NCI-H82 treated with DMSO at 0.1 percent for 48 hours (cell line): ENCODE measurements at regions not wholly inside any gene's neighbourhood (a gene's known extent, or its start where the extent isn't known, plus 50 kb on each side); places are given as distances from the start of the nearest gene placed in this dataset.

ENCODE experiments used
- DNase-seq: peaks from one replicate; lab custom pipeline; 2025; ENCODE audit not compliant: unreplicated experiment; lab: John Stamatoyannopoulos, UW

DNA sequence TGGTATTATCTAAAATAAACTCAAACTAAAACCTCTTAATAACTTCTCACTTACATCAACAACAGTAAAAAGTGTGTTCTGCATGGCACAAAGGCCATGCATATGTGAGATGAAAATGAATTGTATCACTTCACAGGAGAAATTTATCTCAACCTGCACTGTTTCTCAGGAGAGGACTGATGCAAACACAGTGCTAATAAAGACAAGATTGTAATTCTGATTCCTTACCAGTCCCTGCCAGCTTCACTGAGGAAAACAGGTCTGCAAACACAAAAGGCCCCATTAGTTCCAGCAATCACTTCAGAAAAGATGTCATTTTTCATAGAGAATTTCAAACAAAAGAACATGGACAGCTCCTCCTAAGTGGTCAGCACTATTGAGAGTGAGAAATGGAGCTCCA lies 117.3 kb upstream of the PDE4D start:
- no peak for DNase-seq

DNA sequence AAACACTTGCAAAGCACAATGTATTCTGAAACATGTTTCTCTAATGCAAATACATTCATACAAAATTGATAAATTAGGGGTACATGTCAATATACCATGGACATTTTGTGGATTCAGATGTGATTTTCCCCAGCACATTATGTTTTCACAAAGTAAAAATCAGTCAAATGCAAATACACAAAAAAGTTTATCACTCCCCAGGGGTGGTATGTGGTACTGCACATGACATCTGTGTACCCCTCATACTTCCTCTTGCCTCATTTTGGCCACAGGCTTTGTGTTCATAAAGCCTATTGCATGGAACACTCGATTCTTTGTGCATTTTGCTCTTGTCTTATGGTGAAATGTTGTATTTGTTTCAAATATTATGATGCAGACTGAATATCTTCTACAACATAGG lies 116.8 kb upstream of the PDE4D start:
- no peak for DNase-seq

DNA sequence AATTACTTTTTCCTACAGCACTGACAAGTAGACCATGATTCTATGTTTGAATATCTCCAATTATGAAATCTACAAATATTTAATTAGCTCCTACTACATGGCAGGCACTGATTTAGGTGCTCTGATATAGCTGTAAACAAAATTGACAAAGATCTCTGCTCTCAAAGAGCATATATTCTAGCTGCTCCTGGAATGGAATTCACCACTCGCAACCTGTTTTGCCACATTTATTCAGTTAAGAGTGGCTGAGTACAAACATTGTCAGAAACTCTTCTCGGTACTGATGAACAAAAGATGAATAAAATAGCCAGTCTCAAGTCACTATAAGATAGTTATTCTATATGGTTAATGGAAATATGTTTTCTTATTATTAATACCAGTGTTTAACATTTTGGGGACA lies 114.2 kb upstream of the PDE4D start:
- no peak for DNase-seq

DNA sequence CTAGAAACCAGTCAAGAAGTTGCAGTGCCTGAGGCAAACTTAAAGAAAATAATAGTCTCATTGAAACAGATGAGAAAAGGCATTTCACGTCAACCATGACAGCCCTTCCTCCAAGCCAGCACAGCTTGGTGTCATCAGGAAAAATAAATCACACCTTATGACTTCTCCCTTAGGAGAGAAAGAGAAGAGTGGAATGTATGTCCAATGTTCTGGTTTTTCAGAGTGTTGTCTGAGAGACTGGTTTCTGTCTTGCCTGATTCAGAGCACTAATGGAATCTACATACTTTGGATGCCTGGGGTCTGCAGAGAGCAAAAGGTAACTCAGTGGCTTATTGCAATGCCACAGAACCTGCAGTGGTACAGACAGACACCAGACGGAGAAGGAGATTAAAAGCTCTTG lies 105.5 kb upstream of the PDE4D start:
- no peak for DNase-seq

DNA sequence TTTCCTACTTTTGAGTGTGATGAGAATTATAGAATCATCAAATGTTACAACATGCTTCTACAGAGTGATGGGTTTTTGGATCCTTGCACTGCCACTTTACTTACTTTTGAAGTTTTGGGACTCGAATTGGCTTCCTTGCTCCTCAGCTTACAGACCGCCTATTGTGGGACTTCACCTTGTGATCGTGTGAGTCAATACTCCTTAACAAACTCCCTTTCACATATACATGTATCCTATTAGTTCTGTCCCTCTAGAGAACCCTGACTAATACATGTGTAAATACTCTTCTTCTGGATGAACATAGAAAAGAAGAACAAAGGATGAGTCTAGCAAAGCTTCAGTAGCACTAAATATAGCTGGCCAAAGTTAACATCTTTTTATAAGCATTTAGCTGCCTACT lies 98.7 kb upstream of the PDE4D start:
- DNase-seq, result no peak

DNA sequence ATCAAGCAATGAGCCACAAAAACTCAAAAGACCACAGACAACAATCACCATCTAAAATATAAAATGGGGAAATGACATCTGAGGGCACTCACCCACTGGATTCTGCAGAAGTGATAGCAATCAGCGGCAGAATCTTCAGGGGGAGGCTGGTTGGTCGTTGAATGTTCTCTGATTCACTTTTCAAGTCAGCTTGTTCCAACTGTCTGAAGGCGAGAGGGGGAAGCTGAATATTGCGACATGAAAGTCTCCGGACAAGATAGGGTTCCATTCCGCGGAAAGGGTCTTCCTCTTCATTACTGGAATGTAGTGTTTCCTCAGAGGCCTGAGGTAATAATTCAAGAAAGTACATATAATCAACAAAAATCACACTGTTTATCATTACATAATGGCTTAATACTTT lies 94.9 kb upstream of the PDE4D start:
- no peak for DNase-seq

DNA sequence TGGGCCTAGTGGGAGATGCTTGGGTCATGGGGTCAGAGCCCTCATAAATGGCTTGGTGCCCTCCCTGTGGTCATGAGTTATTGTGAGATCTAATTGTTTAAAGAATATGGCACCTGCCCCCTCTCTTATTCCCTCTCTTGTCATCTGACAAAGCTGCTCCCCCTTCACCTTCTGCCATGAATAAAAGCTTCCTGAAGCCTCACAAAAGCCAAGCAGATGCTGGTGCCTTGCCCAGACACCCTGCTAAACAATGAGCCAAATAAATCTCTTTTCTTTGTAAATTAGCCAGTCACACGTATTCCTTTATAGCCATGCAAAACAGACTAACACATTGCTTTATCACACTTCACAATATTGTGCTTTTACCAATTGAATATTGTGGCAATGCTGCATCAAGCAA lies 82.8 kb upstream of the PDE4D start:
- no peak for DNase-seq

DNA sequence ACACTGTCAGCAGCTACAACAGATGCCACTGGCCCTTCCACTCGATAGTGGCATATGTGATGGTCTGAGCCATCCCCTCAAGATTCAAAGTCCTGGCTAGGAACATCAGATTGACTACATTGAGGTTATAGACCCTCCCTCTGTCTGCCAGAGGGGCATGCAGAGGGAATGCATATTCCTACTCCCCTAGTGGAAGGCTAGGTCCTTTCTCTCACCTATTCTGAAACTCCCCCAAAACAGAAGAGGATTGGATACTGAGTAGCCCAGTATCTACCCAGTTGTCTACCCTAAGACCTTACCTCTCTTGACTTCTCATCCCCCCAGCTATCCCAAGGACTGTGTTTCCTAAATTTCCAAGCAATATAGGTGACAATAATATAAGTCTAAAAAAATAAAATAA lies 78.5 kb upstream of the PDE4D start:
- DNase-seq, result no peak

DNA sequence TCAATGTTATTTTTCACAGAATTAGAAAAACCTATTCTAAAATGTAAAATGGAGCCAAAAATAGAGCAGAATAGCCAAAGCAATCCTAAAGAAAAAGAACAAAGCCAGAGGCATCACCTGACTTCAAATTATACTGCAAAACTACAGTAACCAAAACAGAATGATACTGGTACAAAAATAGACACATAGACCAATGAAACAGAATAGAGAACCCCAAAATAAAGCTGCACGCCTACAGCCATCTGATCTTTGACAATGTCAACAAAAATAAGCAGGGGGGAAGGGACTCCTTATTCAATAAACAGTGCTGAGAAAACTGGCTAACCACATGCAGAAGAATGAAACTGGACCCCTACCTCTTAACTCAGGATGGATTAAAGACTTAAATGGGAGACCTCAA lies 65.8 kb upstream of the PDE4D start:
- no peak for DNase-seq

DNA sequence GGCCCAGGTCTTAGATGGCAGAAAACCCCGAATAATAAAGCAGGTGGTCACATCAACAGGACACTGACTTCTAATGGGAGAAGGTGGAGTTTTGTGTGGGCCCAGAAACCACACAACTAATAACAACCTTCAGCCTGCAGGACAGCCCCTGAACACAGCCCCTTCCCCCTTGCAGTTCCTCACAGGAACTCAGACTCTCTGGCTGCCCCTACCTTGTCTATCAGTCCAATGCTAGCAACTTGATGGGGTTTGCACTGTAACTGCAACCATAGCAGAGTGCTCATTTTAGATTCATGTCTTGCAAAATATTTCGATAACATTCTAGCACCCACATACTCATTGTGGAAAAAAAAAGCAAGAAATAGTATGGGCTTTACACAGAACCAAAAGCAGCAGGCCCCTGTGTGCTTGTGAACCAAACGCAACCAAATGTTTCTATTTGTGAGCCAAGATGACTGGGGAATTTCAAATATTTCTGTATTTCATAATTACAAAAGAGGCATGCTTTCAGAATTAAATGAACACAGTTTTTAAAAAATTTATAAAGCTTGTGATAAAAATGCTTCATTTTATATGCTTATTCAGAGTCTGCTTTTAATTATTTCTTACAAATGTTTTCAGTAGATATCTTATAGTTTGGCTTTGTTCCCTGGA lies 62.7 kb upstream of the PDE4D start:
- DNase-seq, result no peak

DNA sequence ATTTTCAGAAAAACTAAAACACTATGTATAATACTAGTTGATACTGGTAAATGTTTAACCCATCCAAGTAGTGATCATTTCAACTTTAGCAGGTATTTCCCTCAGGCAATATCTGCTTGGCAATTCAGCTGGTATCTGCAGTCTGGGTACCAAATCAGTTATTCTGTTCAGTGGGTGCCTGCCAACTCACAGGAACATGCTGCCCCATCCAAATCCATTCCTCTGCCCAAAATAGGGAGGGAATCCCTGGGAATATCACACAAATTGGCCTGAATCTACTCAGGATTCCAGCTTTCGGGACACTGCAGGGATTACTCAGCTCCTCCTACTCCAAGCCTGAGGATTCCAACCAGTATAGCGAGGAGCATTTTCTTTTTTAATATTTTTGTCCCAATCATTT lies 61.7 kb upstream of the PDE4D start:
- DNase-seq, result no peak

DNA sequence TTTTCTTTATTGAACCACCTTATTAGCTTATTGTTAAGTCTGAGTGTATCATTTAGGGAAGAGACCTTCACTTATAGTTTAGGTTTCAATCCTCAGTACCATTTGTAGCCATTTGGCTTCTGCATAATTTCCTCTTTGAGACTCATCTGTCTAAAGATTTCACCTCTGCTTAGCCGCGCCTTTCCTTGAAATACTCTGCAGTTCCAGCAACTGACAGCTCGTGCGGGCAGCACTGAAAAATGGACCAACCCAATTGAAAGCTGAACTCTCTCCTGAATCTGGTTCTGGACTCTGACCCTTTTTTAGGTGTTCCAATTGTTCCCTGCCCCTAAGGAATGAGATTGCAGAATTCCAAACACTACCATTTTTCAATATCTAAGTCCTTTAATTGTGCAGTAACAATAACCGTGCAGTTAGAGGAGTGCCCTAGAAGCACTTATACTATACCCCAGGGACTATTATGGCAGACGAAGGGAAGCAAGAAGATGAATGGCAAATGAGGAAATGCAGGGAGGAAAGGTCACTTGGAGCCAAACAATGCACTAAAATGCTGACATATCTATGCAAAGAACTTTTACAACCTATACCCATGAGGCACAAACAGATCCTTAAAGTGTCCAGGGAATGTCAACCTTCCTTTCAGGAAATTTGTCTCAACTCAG lies 50.1 kb upstream of the PDE4D start:
- no peak for DNase-seq
